Keratinocyte (primary cell): ENCODE measurements at regions not wholly inside any gene's neighbourhood (a gene's known extent, or its start where the extent isn't known, plus 50 kb on each side); places are given as distances from the start of the nearest gene placed in this dataset.

Experiments used
- EZH2 ChIP-seq: IDR thresholded peaks from one replicate; pipeline ENCODE4 v1.6.1; 2012; ENCODE audit warnings: inconsistent platforms, mild to moderate bottlenecking, low read length, moderate library complexity
- TF ChIP-seq, protein P1 (sequence below), 3 experiments: IDR thresholded peaks in 1 of 3; conservative IDR thresholded peaks in 1 of 3; optimal IDR thresholded peaks in 1 of 3; 2 replicates in 2 of 3; 3 replicates in 1 of 3; pipeline versions ENCODE3 to v1.5.1; 2011; ENCODE audit warnings: low read length in 3 of 3, mild to moderate bottlenecking in 3 of 3, moderate library complexity in 2 of 3, control low read depth in 1 of 3, inconsistent platforms in 1 of 3; ENCODE audit not compliant: insufficient read depth in 2 of 3; ENCODE audit errors: extremely low read depth in 1 of 3

GRCh38 chr2:196555161-196555560 is 84.4 kb upstream of the CCDC150 start:
- TF ChIP-seq, protein P1, sequence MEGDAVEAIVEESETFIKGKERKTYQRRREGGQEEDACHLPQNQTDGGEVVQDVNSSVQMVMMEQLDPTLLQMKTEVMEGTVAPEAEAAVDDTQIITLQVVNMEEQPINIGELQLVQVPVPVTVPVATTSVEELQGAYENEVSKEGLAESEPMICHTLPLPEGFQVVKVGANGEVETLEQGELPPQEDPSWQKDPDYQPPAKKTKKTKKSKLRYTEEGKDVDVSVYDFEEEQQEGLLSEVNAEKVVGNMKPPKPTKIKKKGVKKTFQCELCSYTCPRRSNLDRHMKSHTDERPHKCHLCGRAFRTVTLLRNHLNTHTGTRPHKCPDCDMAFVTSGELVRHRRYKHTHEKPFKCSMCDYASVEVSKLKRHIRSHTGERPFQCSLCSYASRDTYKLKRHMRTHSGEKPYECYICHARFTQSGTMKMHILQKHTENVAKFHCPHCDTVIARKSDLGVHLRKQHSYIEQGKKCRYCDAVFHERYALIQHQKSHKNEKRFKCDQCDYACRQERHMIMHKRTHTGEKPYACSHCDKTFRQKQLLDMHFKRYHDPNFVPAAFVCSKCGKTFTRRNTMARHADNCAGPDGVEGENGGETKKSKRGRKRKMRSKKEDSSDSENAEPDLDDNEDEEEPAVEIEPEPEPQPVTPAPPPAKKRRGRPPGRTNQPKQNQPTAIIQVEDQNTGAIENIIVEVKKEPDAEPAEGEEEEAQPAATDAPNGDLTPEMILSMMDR (optimal IDR thresholded peaks at IDR 0.05 in 1 of 3, IDR thresholded peaks at IDR 0.05 in 1 of 3, conservative IDR thresholded peaks at IDR 0.05 in 1 of 3; ENCODE audit: extremely low read depth in 1 of 3, insufficient read depth in 2 of 3, low read length in 3 of 3): no peak
- no peak for TF ChIP-seq EZH2
